GM19438 (cell line): ENCODE measurements at regions not wholly inside any gene's neighbourhood (a gene's known extent, or its start where the extent isn't known, plus 50 kb on each side); places are given as distances from the start of the nearest gene placed in this dataset.

ENCODE experiments used
- ATAC-seq: cut with Tn5 transposase; IDR thresholded peaks from one replicate; pipeline ENCODE4 v1.9.1; 2021; ENCODE audit warnings: low read depth; ENCODE audit not compliant: unreplicated experiment

- ATAC-seq, result no peak
Observed at GRCh38 chr4:136865526-136865925, 666.8 kb downstream of the PCDH18 start.

GRCh38 chr4:136864604-136865185 is 667.6 kb downstream of the PCDH18 start:
- peak; percentile 92 for ATAC-seq

- ATAC-seq, result no peak
Observed at GRCh38 chr4:136863756-136864155, 668.5 kb downstream of the PCDH18 start.

- ATAC-seq, result no peak
Observed at GRCh38 chr4:136862653-136863052, 669.6 kb downstream of the PCDH18 start.

- no peak for ATAC-seq
Observed at GRCh38 chr4:136861091-136861490, 671.2 kb downstream of the PCDH18 start.

GRCh38 chr4:136858903-136859302 is 673.4 kb downstream of the PCDH18 start:
- ATAC-seq, result no peak

- ATAC-seq, result no peak
Observed at GRCh38 chr4:136855886-136856285, 676.4 kb downstream of the PCDH18 start.

GRCh38 chr4:136850446-136850845 is 681.8 kb downstream of the PCDH18 start:
- no peak for ATAC-seq

- ATAC-seq, result no peak
Observed at GRCh38 chr4:136847881-136848621, 684.2 kb downstream of the PCDH18 start.

- ATAC-seq, result peak; percentile 75
Observed at GRCh38 chr4:136841526-136841925, 690.8 kb downstream of the PCDH18 start.

- ATAC-seq, result no peak
Observed at GRCh38 chr4:136838607-136839006, 693.7 kb downstream of the PCDH18 start.

- ATAC-seq, result no peak
Observed at GRCh38 chr4:136831553-136831952, 700.7 kb downstream of the PCDH18 start.

- no peak for ATAC-seq
Observed at GRCh38 chr4:136829280-136829679, 703.0 kb downstream of the PCDH18 start.

GRCh38 chr4:136823020-136823419 is 709.3 kb downstream of the PCDH18 start:
- ATAC-seq, result no peak

- ATAC-seq, result no peak
Observed at GRCh38 chr4:136818811-136819330, 713.4 kb downstream of the PCDH18 start.

- no peak for ATAC-seq
Observed at GRCh38 chr4:136812100-136812880, 720.0 kb downstream of the PCDH18 start.

- ATAC-seq, result no peak
Observed at GRCh38 chr4:136811496-136812077, 720.7 kb downstream of the PCDH18 start.

- ATAC-seq, result no peak
Observed at GRCh38 chr4:136810626-136811025, 721.7 kb downstream of the PCDH18 start.

- no peak for ATAC-seq
Observed at GRCh38 chr4:136806844-136807243, 725.5 kb downstream of the PCDH18 start.

GRCh38 chr4:136805617-136806016 is 726.7 kb downstream of the PCDH18 start:
- no peak for ATAC-seq

- no peak for ATAC-seq
Observed at GRCh38 chr4:136803433-136803832, 728.9 kb downstream of the PCDH18 start.
